GM12874 (cell line): ENCODE measurements at regions not wholly inside any gene's neighbourhood (a gene's known extent, or its start where the extent isn't known, plus 50 kb on each side); places are given as distances from the start of the nearest gene placed in this dataset.

ENCODE experiments used
- CTCF ChIP-seq: IDR thresholded peaks from 2 replicates; pipeline ENCODE4 v1.5.1; 2011; ENCODE audit warnings: low read depth, mild to moderate bottlenecking, control low read depth, low read length, moderate library complexity; ENCODE audit not compliant: insufficient read depth

DNA sequence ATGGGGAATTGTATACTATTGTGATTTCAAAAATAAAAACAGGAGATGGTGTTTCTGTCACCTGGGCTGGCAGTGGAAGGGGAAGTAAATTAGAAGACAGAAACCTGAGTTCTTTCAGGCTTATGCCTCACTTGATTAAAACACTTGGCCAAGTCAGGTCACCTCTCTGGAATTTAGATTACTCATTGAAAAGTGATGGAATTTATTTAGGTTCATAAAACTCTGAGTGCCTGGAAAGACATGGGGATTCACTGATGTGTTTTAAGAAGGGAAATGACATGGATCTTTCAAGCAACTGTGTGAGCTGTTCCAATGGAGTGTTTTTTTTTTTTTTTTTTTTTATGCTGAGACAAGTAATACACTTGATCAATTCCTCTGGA is 400.1 kb downstream of the TMEM135 start:
- TF ChIP-seq CTCF, result no peak

DNA sequence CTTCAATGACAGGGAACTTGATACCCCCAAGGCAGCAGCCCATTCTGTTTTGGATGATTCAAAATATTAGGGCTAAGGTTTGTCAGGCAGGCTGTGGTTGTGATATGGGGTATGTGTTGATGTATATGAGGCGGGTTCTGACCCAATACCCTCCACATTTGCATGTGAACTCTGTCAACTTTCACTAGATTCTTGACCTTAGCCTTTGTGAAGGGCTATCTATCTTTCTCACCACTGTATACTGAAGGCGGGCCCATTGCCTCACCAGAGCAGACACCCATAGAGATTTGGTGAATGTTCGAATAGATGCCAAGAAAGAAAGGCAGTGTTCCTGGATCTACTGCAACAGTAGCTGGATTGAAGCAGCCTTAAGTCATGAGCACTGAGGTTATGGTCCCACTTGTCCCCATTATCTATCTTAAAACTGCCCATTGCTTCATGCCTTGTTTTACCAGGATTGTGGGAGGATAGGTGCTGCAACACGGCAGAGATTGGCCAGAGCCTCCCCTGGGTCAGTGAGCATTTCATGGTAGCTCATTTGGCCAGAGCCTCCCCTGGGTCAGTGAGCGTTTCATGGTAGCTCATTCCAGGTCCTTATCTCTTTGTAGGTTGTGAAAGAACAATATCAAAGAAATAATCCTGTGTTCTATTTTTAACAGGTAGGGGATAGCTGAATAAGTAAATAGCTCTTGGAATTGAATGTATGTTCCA is 399.6 kb downstream of the TMEM135 start:
- TF ChIP-seq CTCF, result no peak

GRCh38 chr11:87432022-87432421 is 394.3 kb downstream of the TMEM135 start:
- no peak for TF ChIP-seq CTCF

DNA sequence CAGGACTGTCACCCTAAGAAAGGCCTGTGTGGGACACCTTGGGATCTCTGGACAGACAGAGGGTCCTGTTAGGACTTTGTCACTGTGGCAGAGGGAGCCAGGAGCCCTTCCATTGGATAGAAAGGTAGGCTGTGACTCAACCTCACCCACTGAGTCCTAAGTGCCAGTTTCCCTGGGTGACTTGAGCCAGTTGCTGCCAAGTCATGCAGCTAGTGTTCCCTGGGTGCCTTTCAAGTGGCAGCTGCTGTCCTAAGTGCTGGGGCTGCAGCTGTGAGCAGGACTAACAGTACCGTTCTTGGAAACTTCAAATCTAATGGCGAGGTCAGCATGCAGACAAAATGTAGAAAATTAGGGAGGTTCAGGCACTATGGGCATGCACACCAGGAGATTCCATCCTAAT is 393.7 kb downstream of the TMEM135 start:
- no peak for TF ChIP-seq CTCF

DNA sequence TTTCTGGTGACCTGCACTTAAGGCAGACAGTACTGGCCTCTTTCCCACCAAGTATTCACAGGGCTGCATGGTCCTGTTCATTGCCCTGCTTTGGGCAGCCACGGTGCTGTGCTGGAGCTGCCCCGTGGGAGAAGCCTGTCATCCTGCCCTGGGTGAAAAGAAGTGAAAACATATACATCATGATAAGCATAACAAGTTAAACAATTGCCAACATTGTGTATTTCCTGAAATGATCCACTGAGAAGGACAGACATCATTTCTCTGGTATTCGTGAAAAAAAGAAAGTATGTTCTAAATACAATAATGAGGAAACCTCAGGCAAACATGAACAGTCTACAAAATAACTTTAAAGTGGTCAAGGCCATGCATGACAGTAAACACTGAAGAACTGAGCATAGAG is 393.1 kb downstream of the TMEM135 start:
- no peak for TF ChIP-seq CTCF

DNA sequence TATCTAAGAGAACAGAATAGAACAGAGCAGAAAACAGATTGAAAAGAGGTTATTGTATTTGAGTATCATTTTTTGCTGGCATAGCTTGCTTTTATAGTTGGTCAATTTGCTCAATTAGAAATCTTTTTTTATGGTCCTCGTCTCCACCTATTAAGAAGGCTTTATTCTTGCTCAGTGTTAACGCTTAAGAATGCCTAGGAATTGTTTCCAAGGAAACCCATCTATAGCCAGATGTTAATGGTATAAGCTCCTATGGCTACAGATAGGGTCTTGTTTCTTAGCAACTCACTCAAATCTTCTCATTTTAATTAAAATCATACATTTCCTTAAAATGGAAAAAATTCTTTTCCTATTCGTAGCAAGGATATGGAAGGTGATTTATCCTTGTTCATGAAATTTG is 392.3 kb downstream of the TMEM135 start:
- no peak for TF ChIP-seq CTCF

DNA sequence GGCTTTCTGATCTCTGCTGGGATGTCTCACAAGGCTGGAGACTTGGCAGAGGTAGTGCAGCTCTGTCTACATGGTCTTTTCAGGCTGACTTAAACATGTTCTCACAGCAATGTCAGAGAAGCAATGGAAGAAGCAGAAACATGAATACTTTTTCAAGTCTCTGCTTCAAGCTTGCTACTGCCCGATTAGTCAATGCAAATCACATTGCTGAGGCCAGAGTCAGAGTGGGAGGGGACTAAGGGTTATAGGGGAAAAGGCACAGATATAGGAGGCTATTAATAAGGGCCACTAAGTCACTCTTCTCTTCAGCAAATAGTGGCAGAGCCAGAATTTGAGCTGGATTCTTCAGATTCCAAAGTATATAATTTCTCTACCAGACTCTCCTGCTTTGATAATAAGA is 390.5 kb downstream of the TMEM135 start:
- no peak for TF ChIP-seq CTCF
